MM.1S (cell line): ENCODE measurements at regions not wholly inside any gene's neighbourhood (a gene's known extent, or its start where the extent isn't known, plus 50 kb on each side); places are given as distances from the start of the nearest gene placed in this dataset.

Source experiments
- EZH2 ChIP-seq: fragments of 300-600 bp; sonication (generic); optimal IDR thresholded peaks from 2 replicates; pipeline ENCODE3; 2017; ENCODE audit warnings: low read depth, mild to moderate bottlenecking, antibody characterized with exemption, low read length, mixed read lengths
- EZH2phosphoT487 ChIP-seq: fragments of 300-600 bp; sonication (generic); IDR thresholded peaks from 2 replicates; pipeline ENCODE4 v1.6.1; 2018; ENCODE audit warnings: antibody characterized with exemption, low read length
- TF ChIP-seq, protein P1 (sequence below): fragments of 300-600 bp; sonication (generic); IDR thresholded peaks from 2 replicates; pipeline ENCODE4 v1.5.1; 2016; ENCODE audit warnings: antibody characterized with exemption, low read length, mixed read lengths

DNA sequence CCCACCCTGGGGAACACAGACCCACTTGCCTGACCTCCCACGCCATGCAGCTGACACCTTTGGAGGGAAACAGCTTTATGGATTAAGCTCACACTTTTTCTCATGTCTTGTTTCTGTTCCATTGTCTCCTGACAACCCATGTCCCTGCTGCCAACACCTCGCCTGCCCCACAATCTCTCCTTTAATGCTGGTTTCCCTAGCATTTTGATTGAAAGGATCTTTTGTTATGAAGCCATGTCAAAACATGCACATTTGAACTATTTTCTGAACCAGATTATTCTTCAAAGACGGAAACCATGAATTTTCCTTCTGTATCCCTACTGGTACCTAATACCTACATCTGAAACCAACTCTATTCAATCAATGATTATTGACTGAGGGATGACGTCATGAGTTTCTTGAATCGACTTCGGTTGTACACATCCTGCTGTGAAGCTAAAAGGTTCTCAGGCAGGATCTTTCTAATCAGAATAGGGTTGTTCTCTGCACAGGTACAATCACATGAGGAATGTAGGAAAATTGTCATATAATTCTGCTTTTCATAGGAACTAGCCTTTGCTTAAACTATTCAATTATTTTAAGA is 106.2 kb upstream of the NEBL start:
- no peak for TF ChIP-seq EZH2
- TF ChIP-seq, protein P1, sequence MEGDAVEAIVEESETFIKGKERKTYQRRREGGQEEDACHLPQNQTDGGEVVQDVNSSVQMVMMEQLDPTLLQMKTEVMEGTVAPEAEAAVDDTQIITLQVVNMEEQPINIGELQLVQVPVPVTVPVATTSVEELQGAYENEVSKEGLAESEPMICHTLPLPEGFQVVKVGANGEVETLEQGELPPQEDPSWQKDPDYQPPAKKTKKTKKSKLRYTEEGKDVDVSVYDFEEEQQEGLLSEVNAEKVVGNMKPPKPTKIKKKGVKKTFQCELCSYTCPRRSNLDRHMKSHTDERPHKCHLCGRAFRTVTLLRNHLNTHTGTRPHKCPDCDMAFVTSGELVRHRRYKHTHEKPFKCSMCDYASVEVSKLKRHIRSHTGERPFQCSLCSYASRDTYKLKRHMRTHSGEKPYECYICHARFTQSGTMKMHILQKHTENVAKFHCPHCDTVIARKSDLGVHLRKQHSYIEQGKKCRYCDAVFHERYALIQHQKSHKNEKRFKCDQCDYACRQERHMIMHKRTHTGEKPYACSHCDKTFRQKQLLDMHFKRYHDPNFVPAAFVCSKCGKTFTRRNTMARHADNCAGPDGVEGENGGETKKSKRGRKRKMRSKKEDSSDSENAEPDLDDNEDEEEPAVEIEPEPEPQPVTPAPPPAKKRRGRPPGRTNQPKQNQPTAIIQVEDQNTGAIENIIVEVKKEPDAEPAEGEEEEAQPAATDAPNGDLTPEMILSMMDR: no peak
- TF ChIP-seq EZH2phosphoT487: no peak
